Endothelial cell (in vitro differentiated cells): ENCODE measurements at regions not wholly inside any gene's neighbourhood (a gene's known extent, or its start where the extent isn't known, plus 50 kb on each side); places are given as distances from the start of the nearest gene placed in this dataset.

Experiments
- DNase-seq: peaks from one replicate; pipeline ENCODE4 v3.0.0; 2021; ENCODE audit warnings: low spot score
- H3K27ac Mint-ChIP-seq: one replicate; pipeline ENCODE4 v1.8.0; 2021; ENCODE audit warnings: mixed read lengths, inconsistent platforms; ENCODE audit not compliant: unreplicated experiment
- H3K27me3 Mint-ChIP-seq: one replicate; pipeline ENCODE4 v1.8.0; 2021; ENCODE audit warnings: mild to moderate bottlenecking, moderate library complexity, mixed read lengths, inconsistent platforms; ENCODE audit not compliant: unreplicated experiment
- H3K36me3 Mint-ChIP-seq: one replicate; pipeline ENCODE4 v1.8.0; 2021; ENCODE audit warnings: mild to moderate bottlenecking, low read depth, mixed read lengths, inconsistent platforms; ENCODE audit not compliant: unreplicated experiment
- H3K4me1 Mint-ChIP-seq: one replicate; pipeline ENCODE4 v1.8.0; 2021; ENCODE audit warnings: mild to moderate bottlenecking, mixed read lengths, inconsistent platforms; ENCODE audit not compliant: unreplicated experiment
- H3K4me3 Mint-ChIP-seq: one replicate; pipeline ENCODE4 v1.8.0; 2021; ENCODE audit warnings: mild to moderate bottlenecking, mixed read lengths, inconsistent platforms; ENCODE audit not compliant: unreplicated experiment
- H3K9me3 Mint-ChIP-seq: one replicate; pipeline ENCODE4 v1.8.0; 2021; ENCODE audit warnings: mixed read lengths, inconsistent platforms; ENCODE audit not compliant: unreplicated experiment
- TF ChIP-seq, protein P1 (sequence below): fragments of 200-600 bp; sonication (generic); IDR thresholded peaks from one replicate; pipeline ENCODE4 v1.5.0; 2021; ENCODE audit warnings: antibody characterized with exemption; ENCODE audit not compliant: unreplicated experiment

DNA sequence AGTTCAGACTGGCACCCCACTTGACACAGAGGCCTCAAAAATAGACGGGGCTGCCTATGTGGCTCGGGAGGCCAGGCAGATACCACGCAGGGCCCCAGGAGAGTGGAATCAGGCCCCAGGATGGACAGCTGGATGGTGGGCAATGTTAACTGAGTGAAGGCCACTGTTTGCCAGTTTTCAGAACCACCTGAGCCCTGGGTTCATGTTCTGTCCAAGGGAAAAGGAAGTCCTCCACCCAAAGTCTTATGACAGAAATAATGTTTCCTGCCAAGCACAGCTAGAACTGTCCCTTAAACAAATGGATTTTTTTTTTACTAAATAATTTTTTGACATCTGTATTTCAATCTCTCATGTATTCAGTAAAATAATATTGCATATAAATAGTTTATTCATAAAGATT lies 228.4 kb downstream of the KLF13 start:
- Mint-ChIP-seq H3K36me3 (peaks cover 6% of the 10 kb centered on the region), H3K4me1 (no peaks in the 10 kb centered on the region)

DNA sequence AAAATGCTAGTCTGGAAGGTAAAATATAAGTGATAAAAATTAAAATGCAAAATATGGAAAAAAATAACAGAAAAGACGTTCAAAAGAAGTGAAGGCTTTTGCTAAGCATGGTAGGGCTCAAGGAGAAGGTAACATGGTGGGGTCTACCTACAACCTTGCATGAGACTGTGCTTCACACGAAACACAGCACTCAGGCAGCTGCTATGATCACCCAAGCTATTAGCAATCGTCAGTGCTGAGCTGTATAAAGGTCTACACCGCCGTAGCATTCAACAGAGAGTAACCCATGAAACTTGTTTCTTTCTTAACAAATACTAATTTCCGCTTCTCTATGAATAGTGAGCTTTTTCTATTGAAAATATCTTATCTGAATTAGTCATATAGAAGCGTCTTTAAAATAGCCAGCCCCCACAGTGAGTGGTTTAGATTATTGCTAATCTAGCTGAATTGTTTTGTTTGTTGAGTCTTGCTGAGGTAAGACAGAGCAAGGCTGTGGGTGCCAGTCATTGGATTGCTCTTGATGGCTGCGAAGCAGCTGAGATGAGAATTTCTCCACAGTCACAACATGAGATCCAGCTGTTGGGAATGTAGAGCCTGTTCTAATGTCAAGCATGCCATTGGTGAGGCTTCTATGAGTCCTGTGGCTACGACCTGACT lies 230.0 kb downstream of the KLF13 start:
- TF ChIP-seq, protein P1, sequence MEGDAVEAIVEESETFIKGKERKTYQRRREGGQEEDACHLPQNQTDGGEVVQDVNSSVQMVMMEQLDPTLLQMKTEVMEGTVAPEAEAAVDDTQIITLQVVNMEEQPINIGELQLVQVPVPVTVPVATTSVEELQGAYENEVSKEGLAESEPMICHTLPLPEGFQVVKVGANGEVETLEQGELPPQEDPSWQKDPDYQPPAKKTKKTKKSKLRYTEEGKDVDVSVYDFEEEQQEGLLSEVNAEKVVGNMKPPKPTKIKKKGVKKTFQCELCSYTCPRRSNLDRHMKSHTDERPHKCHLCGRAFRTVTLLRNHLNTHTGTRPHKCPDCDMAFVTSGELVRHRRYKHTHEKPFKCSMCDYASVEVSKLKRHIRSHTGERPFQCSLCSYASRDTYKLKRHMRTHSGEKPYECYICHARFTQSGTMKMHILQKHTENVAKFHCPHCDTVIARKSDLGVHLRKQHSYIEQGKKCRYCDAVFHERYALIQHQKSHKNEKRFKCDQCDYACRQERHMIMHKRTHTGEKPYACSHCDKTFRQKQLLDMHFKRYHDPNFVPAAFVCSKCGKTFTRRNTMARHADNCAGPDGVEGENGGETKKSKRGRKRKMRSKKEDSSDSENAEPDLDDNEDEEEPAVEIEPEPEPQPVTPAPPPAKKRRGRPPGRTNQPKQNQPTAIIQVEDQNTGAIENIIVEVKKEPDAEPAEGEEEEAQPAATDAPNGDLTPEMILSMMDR, result no peak
- Mint-ChIP-seq H3K4me1 (no peaks in the 10 kb centered on the region), H3K27me3 (peaks cover 1% of the 10 kb centered on the region), H3K4me3 (no peak overlapping the region), H3K9me3 (no peaks in the 10 kb centered on the region), H3K27ac (no peak overlapping the region), H3K36me3 (peaks cover 6% of the 10 kb centered on the region)
- no peak for DNase-seq

More for the DNA sequence above, 228.4 kb downstream of the KLF13 start:
- H3K27me3 Mint-ChIP-seq, result no peaks in the 10 kb centered on the region
- H3K4me3 Mint-ChIP-seq, result no peak overlapping the region
- DNase-seq, result no peak
- no peaks in the 10 kb centered on the region for H3K9me3 Mint-ChIP-seq
- H3K27ac Mint-ChIP-seq, result no peak overlapping the region
- TF ChIP-seq, protein P1, result no peak

DNA sequence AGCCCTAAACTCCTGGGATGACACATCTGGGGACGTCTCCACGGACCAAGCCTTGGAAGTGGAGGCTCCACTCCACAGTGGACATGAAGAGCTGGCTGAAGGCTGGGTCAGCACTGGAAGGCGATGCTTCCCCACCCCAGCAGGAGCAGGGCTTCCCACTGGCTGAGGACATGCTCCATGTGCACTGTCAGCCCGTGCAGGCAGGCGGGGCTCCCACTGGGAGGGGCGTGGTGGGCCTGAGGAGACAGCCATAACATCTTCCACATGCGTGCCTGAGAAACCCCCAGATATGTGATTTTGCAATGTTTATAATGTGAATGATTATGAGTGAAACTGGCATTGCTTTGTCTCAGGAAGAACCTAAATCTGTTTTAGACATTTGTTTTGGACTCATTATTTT lies 231.3 kb downstream of the KLF13 start:
- Mint-ChIP-seq H3K27me3 (peaks cover 1% of the 10 kb centered on the region), H3K4me1 (no peaks in the 10 kb centered on the region), H3K9me3 (no peaks in the 10 kb centered on the region), H3K27ac (no peak overlapping the region), H3K4me3 (no peak overlapping the region), H3K36me3 (peaks cover 6% of the 10 kb centered on the region)
- no peak for DNase-seq
- TF ChIP-seq, protein P1, result no peak

DNA sequence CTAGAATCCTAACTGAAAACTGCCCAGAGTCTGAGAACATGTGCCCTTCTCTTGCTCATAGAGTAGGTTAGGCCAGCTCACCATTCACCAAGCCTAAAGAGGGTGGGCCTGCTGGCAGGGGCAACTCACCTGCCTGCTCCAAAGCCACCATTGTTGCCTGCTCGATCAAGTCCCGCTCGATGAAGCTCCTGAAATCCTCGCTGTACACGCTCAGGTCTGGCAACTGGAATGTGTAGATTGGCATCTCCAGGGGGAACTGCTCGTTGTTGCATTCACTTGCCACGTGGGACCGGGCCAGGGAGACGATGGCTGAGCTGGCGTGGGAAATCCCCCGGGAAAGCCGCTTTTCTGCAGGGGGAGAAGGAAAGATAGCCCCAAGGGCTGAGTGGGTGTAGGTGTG lies 232.2 kb downstream of the KLF13 start:
- Mint-ChIP-seq H3K4me1 (no peaks in the 10 kb centered on the region), H3K27ac (no peak overlapping the region), H3K36me3 (peaks cover under 1% of the 10 kb centered on the region), H3K4me3 (no peak overlapping the region), H3K9me3 (no peaks in the 10 kb centered on the region), H3K27me3 (peaks cover 1% of the 10 kb centered on the region)
- DNase-seq, result no peak
- TF ChIP-seq, protein P1, result no peak

DNA sequence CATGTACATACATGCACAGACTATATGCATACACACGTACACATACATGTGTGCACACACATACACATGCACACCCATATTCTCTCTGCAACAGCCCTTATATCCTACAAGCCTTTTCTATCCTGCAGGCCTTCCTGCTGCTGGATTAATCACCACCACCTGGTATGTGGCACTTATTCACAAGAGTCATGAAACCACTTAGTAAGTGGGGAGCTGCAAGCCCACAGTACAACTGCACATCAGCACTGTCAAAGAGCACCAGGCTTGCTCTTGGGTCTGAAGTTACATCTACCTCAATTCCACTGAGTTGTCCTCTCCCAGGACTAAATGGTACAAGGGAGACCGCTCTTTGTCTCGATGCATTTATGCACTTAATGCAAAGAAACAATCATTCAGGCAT lies 233.2 kb downstream of the KLF13 start:
- Mint-ChIP-seq H3K36me3 (no peaks in the 10 kb centered on the region), H3K27me3 (peaks cover 1% of the 10 kb centered on the region), H3K9me3 (no peaks in the 10 kb centered on the region), H3K27ac (no peak overlapping the region), H3K4me1 (no peaks in the 10 kb centered on the region), H3K4me3 (no peak overlapping the region)
- TF ChIP-seq, protein P1, result no peak
- DNase-seq, result no peak
